A673 (cell line): ENCODE measurements at regions not wholly inside any gene's neighbourhood (a gene's known extent, or its start where the extent isn't known, plus 50 kb on each side); places are given as distances from the start of the nearest gene placed in this dataset.
A peak's percentile ranks its signal among the peaks of the same experiment; 100 is the strongest.

Experiments
- BruUV-seq: library from RNA; stranded (reverse); fragments of 400-500 nt; replicated peaks from 2 replicates; lab custom pipeline; 2021; lab: Mats Ljungman, UMichigan
- CTCF ChIA-PET: fragments of 300-600 bp; sonication (Branson Sonifier 250); formaldehyde crosslinking; loops from one replicate; lab custom pipeline; 2022; ENCODE audit warnings: antibody characterized with exemption; lab: Charles Lee
- POLR2A ChIA-PET: fragments of 300-600 bp; sonication (Branson Sonifier 250); formaldehyde crosslinking; loops from one replicate; lab custom pipeline; 2022; ENCODE audit warnings: antibody characterized with exemption; ENCODE audit not compliant: low non-redundant PET; lab: Charles Lee
- DNase-seq: peaks from one replicate; pipeline ENCODE4 v3.0.0-alpha.2; 2015; ENCODE audit warnings: low spot score
- H3K27ac ChIP-seq: fragments of 200-600 bp; sonication (generic); 2 replicates; pipeline ENCODE4 v1.5.1; 2016; ENCODE audit warnings: mixed run types, low read depth, mild to moderate bottlenecking, mixed read lengths, antibody characterized with exemption, low read length; ENCODE audit not compliant: poor library complexity, severe bottlenecking
- H3K27me3 ChIP-seq: fragments of 200-600 bp; sonication (generic); replicated peaks from 2 replicates; pipeline ENCODE4 v1.6.1; 2017; ENCODE audit warnings: mixed run types, low read depth, mild to moderate bottlenecking, mixed read lengths, antibody characterized with exemption, low read length; ENCODE audit not compliant: insufficient read depth, poor library complexity
- H3K36me3 ChIP-seq: fragments of 200-600 bp; sonication (generic); 2 replicates; pipeline ENCODE4 v1.6.1; 2016; ENCODE audit warnings: mixed run types, mild to moderate bottlenecking, mixed read lengths, antibody characterized with exemption, low read length; ENCODE audit not compliant: insufficient read depth, poor library complexity, severe bottlenecking
- H3K4me1 ChIP-seq: fragments of 200-600 bp; sonication (generic); 2 replicates; pipeline ENCODE4 v1.6.1; 2017; ENCODE audit warnings: mixed run types, mild to moderate bottlenecking, mixed read lengths, antibody characterized with exemption, low read length; ENCODE audit not compliant: insufficient read depth, poor library complexity, severe bottlenecking
- H3K4me3 ChIP-seq: fragments of 200-600 bp; sonication (generic); 2 replicates; pipeline ENCODE4 v1.5.1; 2016; ENCODE audit warnings: low read depth, mixed run types, mild to moderate bottlenecking, mixed read lengths, low read length; ENCODE audit not compliant: poor library complexity, severe bottlenecking
- H3K9me3 ChIP-seq: fragments of 200-600 bp; sonication (generic); 2 replicates; pipeline ENCODE4 v1.6.1; 2016; ENCODE audit warnings: mixed run types, low read depth, mild to moderate bottlenecking, mixed read lengths, antibody characterized with exemption, low read length; ENCODE audit not compliant: poor library complexity, severe bottlenecking
- CTCF ChIP-seq: fragments of 300-800, 200-600 bp; sonication (generic); conservative IDR thresholded peaks from 2 replicates; pipeline ENCODE4 v1.5.1; 2017; ENCODE audit warnings: low read depth, mild to moderate bottlenecking, antibody characterized with exemption, low read length, moderate library complexity, mixed read lengths
- EZH2 ChIP-seq: fragments of 200-600 bp; sonication (generic); IDR thresholded peaks from 2 replicates; pipeline ENCODE4 v1.6.1; 2017; ENCODE audit warnings: borderline replicate concordance, low read depth, mild to moderate bottlenecking, mixed read lengths, antibody characterized with exemption, low read length; ENCODE audit not compliant: poor library complexity, severe bottlenecking
- intact Hi-C: fragments of 100-400 bp; cut with micrococcal nuclease; formaldehyde crosslinking; loops from one replicate; pipeline ENCODE4 v1.10.0; 2022; ENCODE audit not compliant: unreplicated experiment

- POLR2A ChIA-PET: no interaction called here
- CTCF ChIA-PET: no interaction called here
Measured at GRCh38 chr12:19066475-19067001, 63.0 kb upstream of the PLEKHA5 start.

GRCh38 chr12:19068137-19068536 lies 61.4 kb upstream of the PLEKHA5 start:
- H3K4me1 ChIP-seq: no peaks in the 10 kb centered on the region
- intact Hi-C loops: no loop called here
- no peak overlapping the region for H3K27ac ChIP-seq
- ChIA-PET POLR2A (no interaction called here), CTCF (no interaction called here)
- DNase-seq: peak; percentile 8
- TF ChIP-seq EZH2 (no peak), CTCF (no peak)
- no peak overlapping the region for H3K4me3 ChIP-seq
- no peaks in the 10 kb centered on the region for H3K9me3 ChIP-seq
- H3K36me3 ChIP-seq: no peaks in the 10 kb centered on the region
- no peaks in the 10 kb centered on the region for H3K27me3 ChIP-seq
- BruUV-seq: no TSS peak

More at GRCh38 chr12:19066475-19067001, 63.0 kb upstream of the PLEKHA5 start:
- no peak for TF ChIP-seq EZH2
- no peak for TF ChIP-seq CTCF
- H3K9me3 ChIP-seq: no peaks in the 10 kb centered on the region
- no peak overlapping the region for H3K4me3 ChIP-seq
- no peaks in the 10 kb centered on the region for H3K4me1 ChIP-seq
- DNase-seq: no peak
- no peaks in the 10 kb centered on the region for H3K36me3 ChIP-seq
- BruUV-seq: no TSS peak
- intact Hi-C loops: no loop called here
- no peaks in the 10 kb centered on the region for H3K27me3 ChIP-seq
- H3K27ac ChIP-seq: no peak overlapping the region

- Histone ChIP-seq H3K4me3 (no peak overlapping the region), H3K4me1 (no peaks in the 10 kb centered on the region), H3K9me3 (no peaks in the 10 kb centered on the region), H3K27me3 (no peaks in the 10 kb centered on the region), H3K27ac (no peak overlapping the region), H3K36me3 (no peaks in the 10 kb centered on the region)
- ChIA-PET POLR2A (no interaction called here), CTCF (no interaction called here)
- no TSS peak for BruUV-seq
- TF ChIP-seq EZH2 (no peak), CTCF (no peak)
- DNase-seq: no peak
- intact Hi-C loops: no loop called here
Measured at GRCh38 chr12:19070341-19070740, 59.2 kb upstream of the PLEKHA5 start.
